CD4-positive, alpha-beta T cell treated with Interleukin-15 for 4 hours (primary cell): ENCODE measurements at regions not wholly inside any gene's neighbourhood (a gene's known extent, or its start where the extent isn't known, plus 50 kb on each side); places are given as distances from the start of the nearest gene placed in this dataset.

Source experiments
- DNase-seq: peaks from one replicate; pipeline ENCODE4 v3.0.0-alpha.2; 2020; ENCODE audit warnings: low spot score

GRCh38 chr5:8908055-8908683 lies 637.7 kb downstream of the SEMA5A start:
- no peak for DNase-seq

- no peak for DNase-seq
Measured at GRCh38 chr5:8912106-8912505, 633.8 kb downstream of the SEMA5A start.

- no peak for DNase-seq
Measured at GRCh38 chr5:8913522-8913921, 632.4 kb downstream of the SEMA5A start.

GRCh38 chr5:8919096-8919495 lies 626.8 kb downstream of the SEMA5A start:
- DNase-seq, result no peak

- no peak for DNase-seq
Measured at GRCh38 chr5:8923526-8923925, 622.3 kb downstream of the SEMA5A start.

GRCh38 chr5:8924054-8924793 lies 621.7 kb downstream of the SEMA5A start:
- no peak for DNase-seq

GRCh38 chr5:8930021-8930420 lies 615.9 kb downstream of the SEMA5A start:
- no peak for DNase-seq

GRCh38 chr5:8934455-8934854 lies 611.4 kb downstream of the SEMA5A start:
- no peak for DNase-seq

GRCh38 chr5:8940934-8941333 lies 604.9 kb downstream of the SEMA5A start:
- DNase-seq, result no peak

GRCh38 chr5:8943301-8943700 lies 602.6 kb downstream of the SEMA5A start:
- DNase-seq, result no peak

- DNase-seq, result no peak
Measured at GRCh38 chr5:8944005-8944404, 601.9 kb downstream of the SEMA5A start.

GRCh38 chr5:8945972-8946371 lies 599.9 kb downstream of the SEMA5A start:
- no peak for DNase-seq

GRCh38 chr5:8949908-8950307 lies 596.0 kb downstream of the SEMA5A start:
- no peak for DNase-seq

GRCh38 chr5:8952147-8952546 lies 593.7 kb downstream of the SEMA5A start:
- DNase-seq, result no peak

- DNase-seq, result no peak
Measured at GRCh38 chr5:8953016-8953415, 592.9 kb downstream of the SEMA5A start.

GRCh38 chr5:8953911-8954438 lies 591.9 kb downstream of the SEMA5A start:
- no peak for DNase-seq

- no peak for DNase-seq
Measured at GRCh38 chr5:8954801-8955200, 591.1 kb downstream of the SEMA5A start.

- DNase-seq, result no peak
Measured at GRCh38 chr5:8956659-8957058, 589.2 kb downstream of the SEMA5A start.

GRCh38 chr5:8958602-8959001 lies 587.3 kb downstream of the SEMA5A start:
- no peak for DNase-seq

- no peak for DNase-seq
Measured at GRCh38 chr5:8961219-8961618, 584.7 kb downstream of the SEMA5A start.

GRCh38 chr5:8961956-8962355 lies 583.9 kb downstream of the SEMA5A start:
- no peak for DNase-seq

GRCh38 chr5:8981016-8981415 lies 564.9 kb downstream of the SEMA5A start:
- DNase-seq, result no peak

- DNase-seq, result no peak
Measured at GRCh38 chr5:8981496-8981895, 564.4 kb downstream of the SEMA5A start.

GRCh38 chr5:8984386-8984785 lies 561.5 kb downstream of the SEMA5A start:
- DNase-seq, result no peak
